K562 (cell line): ENCODE measurements at regions not wholly inside any gene's neighbourhood (a gene's known extent, or its start where the extent isn't known, plus 50 kb on each side); places are given as distances from the start of the nearest gene placed in this dataset.

Experiments
- CTCF ChIP-seq, 3 experiments: IDR thresholded peaks in 2 of 3; conservative IDR thresholded peaks in 1 of 3; 2 replicates each; pipeline ENCODE4 v1.5.1; 2011 to 2012; ENCODE audit warnings: low read length in 3 of 3, mild to moderate bottlenecking in 3 of 3, control low read depth in 2 of 3, improper control_type of control experiment in 1 of 3, inconsistent platforms in 1 of 3, low read depth in 1 of 3, mixed read lengths in 1 of 3, moderate library complexity in 1 of 3; ENCODE audit not compliant: insufficient read depth in 2 of 3
- DMBX1 ChIP-seq: fragments of 250-450 bp; sonication (Bioruptor Pico); IDR thresholded peaks from 2 replicates; pipeline ENCODE4 v1.8.0; 2022; ENCODE audit warnings: inconsistent platforms, mild to moderate bottlenecking, moderate library complexity, borderline replicate concordance
- GABPB1 ChIP-seq: sonication (generic); formaldehyde crosslinking; IDR thresholded peaks from 2 replicates; pipeline ENCODE4 v1.8.0; 2022; ENCODE audit warnings: mild to moderate bottlenecking, missing genetic modification reagents
- GTF2B ChIP-seq: IDR thresholded peaks from 2 replicates; pipeline ENCODE4 v1.6.1; 2011; ENCODE audit not compliant: insufficient read length; ENCODE audit errors: extremely low read depth
- HLTF ChIP-seq: fragments of 450-650 bp; IDR thresholded peaks from 2 replicates; pipeline ENCODE4 v1.6.1; 2016
- IRF2 ChIP-seq: sonication (generic); formaldehyde crosslinking; IDR thresholded peaks from 2 replicates; pipeline ENCODE4 v1.8.1; 2022; ENCODE audit warnings: mild to moderate bottlenecking, missing genetic modification reagents
- MCM7 ChIP-seq, 2 experiments: fragments of 450-650 bp; IDR thresholded peaks; 2 replicates each; pipeline ENCODE4 v1.6.1; 2016 to 2018
- MYC ChIP-seq, 2 experiments: fragments of 250-450 bp in 1 of 2; sonication (Bioruptor Pico) in 1 of 2; IDR thresholded peaks; 2 replicates each; pipeline versions ENCODE4 v1.5.1 to v1.6.1; 2012 to 2021; ENCODE audit warnings: low read depth in 2 of 2, borderline replicate concordance in 1 of 2, improper control_type of control experiment in 1 of 2, low read length in 1 of 2, mild to moderate bottlenecking in 1 of 2, moderate library complexity in 1 of 2
- NKRF ChIP-seq: fragments of 450-650 bp; IDR thresholded peaks from 2 replicates; pipeline ENCODE4 v1.6.1; 2016; ENCODE audit warnings: borderline replicate concordance
- POLR2A ChIP-seq: fragments of 450-650 bp; conservative IDR thresholded peaks from 2 replicates; pipeline ENCODE4 v1.6.1; 2016
- POLR2AphosphoS5 ChIP-seq: IDR thresholded peaks from 2 replicates; pipeline ENCODE4 v1.6.1; 2011; ENCODE audit warnings: mild to moderate bottlenecking, low read depth, low read length, moderate library complexity; ENCODE audit not compliant: control insufficient read depth, insufficient read depth
- SLC30A9 ChIP-seq: fragments of 250-450 bp; sonication (Bioruptor Pico); IDR thresholded peaks from 2 replicates; pipeline ENCODE4 v1.8.0; 2022; ENCODE audit warnings: mild to moderate bottlenecking, moderate library complexity
- TBP ChIP-seq: optimal IDR thresholded peaks from 2 replicates; pipeline ENCODE3; 2011; ENCODE audit warnings: low read depth, low read length, improper control_type of control experiment
- ZNF121 ChIP-seq: sonication (generic); formaldehyde crosslinking; conservative IDR thresholded peaks from 2 replicates; pipeline ENCODE4 v1.8.0; 2022; ENCODE audit warnings: missing genetic modification reagents

GRCh38 chr7:10484767-10485166 is 488.9 kb upstream of the PHF14 start:
- TF ChIP-seq POLR2AphosphoS5 (no peak), CTCF (IDR thresholded peaks at IDR 0.05 in 2 of 3, conservative IDR thresholded peaks at IDR 0.05 in 1 of 3; ENCODE audit: insufficient read depth in 2 of 3, low read depth in 1 of 3, low read length in 3 of 3) (no peak), DMBX1 (CRISPR knock-in tag) (no peak), NKRF (no peak), TBP (no peak), IRF2 (no peak), POLR2A (no peak), MYC (IDR thresholded peaks at IDR 0.05; ENCODE audit: low read depth, low read length) (no peak), MYC (CRISPR knock-in tag; IDR thresholded peaks at IDR 0.05; ENCODE audit: borderline replicate concordance, low read depth) (no peak), SLC30A9 (CRISPR knock-in tag) (no peak), HLTF (no peak), ZNF121 (CRISPR knock-in tag) (no peak), MCM7 (IDR thresholded peaks at IDR 0.05) (no peak), GABPB1 (CRISPR knock-in tag) (no peak), GTF2B (no peak)
